CD4-positive, alpha-beta T cell treated with Interleukin-21 for 1 hour (primary cell): ENCODE measurements at regions not wholly inside any gene's neighbourhood (a gene's known extent, or its start where the extent isn't known, plus 50 kb on each side); places are given as distances from the start of the nearest gene placed in this dataset.

Experiments used
- DNase-seq: peaks from one replicate; pipeline ENCODE4 v3.0.0-alpha.2; 2020

- no peak for DNase-seq
These were observed 195.2 kb downstream of the TSHZ3 start for GRCh38 chr19:31154021-31154420.

- DNase-seq: no peak
These were observed 196.3 kb downstream of the TSHZ3 start for GRCh38 chr19:31152906-31153305.

GRCh38 chr19:31149441-31149941 is 199.7 kb downstream of the TSHZ3 start:
- no peak for DNase-seq

DNA sequence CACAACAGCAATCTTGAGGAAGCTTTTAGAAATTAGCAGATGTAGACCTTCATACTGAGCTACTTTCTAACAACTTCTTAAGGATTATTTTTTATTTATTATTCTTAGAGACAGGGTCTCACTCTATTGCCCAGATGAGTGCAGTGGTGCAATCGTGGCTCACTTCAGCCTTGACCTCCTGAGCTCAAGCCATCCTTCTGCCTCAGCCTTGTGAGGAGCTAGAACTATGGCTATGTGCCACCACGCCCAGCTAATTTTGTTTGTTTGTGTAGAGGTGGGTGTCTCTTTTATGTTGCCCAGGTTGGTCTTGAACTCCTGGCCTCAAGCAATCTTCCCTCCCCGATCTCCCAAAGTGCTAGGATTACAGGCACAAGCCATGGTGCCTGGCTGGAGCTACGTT is 200.6 kb downstream of the TSHZ3 start:
- no peak for DNase-seq

- no peak for DNase-seq
These were observed 202.0 kb downstream of the TSHZ3 start for GRCh38 chr19:31147234-31147633.

GRCh38 chr19:31146546-31147183 is 202.6 kb downstream of the TSHZ3 start:
- DNase-seq: no peak

DNA sequence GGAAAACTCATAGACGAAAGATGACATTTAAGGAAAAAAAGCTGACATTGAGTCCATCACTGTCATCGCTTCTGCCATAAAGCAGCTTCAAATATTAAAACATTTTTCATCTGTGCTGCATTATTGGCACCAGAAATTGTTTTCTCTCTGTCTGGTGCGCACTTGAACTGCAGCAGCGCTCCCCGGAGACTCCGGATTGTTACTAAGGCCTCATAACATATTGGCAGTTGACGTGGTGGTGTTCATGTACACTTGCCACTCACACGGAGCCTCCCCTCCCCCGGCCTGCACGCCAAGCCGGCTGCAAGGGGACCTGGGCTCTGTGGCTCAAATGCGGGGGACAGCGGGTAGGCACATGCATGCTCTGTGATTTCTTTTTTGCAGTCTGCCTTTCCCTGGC is 203.2 kb downstream of the TSHZ3 start:
- DNase-seq: no peak

DNA sequence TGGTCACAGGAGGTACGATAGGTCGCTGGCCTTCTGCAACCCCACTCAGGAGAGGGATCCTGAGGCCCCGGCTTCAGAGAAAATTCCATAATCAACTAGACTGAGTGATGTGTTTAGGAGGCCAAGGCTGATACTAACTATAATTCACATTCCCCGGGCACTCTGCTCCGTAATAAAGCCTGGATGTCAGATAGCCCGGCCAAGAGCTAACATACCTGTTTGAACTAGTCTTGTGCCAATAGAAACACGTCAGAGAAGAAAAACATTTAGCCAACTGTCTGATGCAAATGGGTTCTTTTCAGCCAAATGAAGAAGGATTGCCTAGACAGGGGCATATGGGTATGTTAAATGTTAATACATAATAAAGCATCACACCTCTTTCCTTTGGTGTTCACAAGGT is 204.2 kb downstream of the TSHZ3 start:
- no peak for DNase-seq

DNA sequence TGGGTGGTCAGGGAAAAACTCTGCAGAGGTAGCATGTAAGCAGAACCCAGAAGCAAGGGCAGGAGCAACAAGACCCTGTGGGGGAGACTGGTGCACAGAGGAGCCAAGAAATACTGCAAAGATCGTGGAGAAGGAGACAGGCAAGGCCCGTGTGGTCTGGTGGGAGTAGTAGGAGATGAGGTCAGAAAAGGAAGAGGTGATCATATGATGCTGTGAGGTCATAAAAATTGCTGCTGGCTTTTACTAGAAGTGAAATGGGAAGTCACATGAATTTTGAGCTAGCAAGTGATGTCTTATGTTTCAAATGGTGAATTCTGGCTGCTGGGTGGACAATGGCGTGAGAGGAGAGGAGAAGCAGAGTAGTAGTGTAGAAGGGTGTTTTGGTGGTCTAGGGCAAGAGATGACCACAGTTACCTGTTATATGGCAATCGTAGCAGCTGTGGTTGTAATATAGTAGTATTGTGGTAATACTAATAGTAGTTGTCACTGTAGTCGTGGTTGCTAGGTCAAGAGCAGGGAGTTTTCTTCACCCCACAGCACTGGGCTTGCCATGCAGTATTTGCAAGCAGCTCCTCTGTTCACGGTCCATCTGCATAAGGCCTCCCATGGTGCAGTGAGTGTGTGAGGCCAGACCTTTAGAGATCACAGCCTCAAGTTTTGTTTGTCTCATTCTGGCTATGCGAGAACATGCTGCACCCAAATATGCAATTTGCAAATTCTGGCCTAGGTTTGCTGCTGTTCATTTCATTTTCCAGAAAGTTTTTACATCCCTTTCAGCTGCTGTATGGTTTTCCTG is 205.0 kb downstream of the TSHZ3 start:
- DNase-seq: no peak

DNA sequence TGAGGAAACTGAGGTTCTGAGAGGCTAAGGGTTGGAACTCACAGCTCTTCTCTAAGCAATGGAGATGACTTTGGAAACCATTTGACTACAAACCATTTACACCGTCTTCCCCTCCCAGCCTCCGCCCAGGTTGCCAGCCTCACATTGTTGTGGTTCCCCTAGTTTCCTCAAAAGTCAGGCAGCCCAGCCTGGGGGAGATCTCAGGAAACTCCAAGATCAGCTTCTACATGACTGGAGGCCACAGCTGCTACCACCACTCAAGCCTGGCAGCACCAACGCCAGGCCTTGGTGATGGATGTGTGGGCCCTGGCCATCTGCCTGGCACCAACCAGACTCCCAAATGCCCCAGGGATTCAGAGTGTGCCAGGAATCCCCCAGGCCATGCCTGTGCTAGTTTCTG is 207.9 kb downstream of the TSHZ3 start:
- no peak for DNase-seq

GRCh38 chr19:31140717-31141116 is 208.5 kb downstream of the TSHZ3 start:
- no peak for DNase-seq

DNA sequence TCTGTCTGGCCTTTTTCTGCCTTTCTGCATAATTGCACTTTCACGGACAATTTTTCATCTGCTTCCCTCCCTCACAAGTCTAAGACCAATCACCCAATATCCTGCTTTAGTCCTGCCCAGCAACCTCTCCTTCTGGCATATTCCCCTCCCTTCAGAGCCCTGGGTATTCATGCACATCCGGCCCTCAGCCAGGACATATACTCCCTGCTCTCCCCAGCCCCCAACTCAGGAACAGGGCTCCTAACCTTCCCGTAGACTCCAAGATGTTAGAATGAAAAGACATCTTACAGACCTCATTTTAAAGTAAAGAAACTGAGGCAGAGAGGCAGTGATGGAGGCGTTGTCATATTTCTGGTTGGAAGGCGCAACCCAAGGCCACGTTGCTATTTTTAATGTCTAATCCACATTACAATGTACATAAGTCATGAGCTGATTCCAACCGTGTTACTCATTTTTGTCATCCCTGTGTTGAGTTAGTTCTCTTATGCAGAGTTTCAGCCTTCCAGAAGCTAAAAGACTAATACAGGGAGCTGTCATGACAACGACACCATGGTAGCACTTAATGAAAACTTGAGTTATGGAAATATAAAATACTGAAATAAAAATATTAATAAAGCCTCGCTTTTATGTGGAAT is 209.2 kb downstream of the TSHZ3 start:
- no peak for DNase-seq

- DNase-seq: no peak
These were observed 211.2 kb downstream of the TSHZ3 start for GRCh38 chr19:31138077-31138476.

- DNase-seq: no peak
These were observed 213.4 kb downstream of the TSHZ3 start for GRCh38 chr19:31135841-31136240.

DNA sequence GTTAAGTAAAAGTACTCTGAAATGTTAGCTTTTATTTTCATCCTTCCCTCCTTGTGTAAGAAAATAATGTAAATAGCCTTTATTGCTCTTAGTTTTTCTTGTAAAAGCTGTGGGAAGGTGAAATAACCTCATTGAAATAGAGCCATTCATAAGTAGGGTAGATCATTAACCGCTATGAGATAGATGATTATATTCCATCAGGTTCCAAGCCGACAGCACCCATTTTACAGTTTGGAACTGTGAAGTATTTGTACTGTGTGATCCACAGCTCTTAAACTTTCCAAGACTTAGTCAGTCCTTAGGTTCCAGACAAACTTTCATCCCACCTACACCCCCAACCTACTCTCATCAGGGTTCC is 216.5 kb downstream of the TSHZ3 start:
- no peak for DNase-seq

DNA sequence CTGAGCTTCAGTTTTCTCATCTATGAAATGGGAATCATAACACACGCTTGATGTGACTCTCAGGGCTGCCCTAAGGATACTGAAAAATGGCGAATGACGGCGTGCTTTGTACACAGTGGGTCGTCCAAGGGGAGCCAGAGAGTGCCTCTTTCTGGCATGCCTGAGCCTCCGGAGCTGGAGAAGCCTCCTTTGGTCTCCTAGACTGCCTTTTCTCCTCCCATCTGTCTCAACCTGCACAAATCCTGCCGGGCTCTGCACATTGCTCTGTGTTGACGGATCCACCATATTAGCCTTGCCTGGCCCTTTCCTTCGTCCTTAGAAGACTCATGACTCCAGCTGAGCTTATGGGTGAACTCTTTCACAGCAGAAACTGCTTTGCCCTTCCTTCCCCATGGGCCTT is 220.9 kb downstream of the TSHZ3 start:
- DNase-seq: no peak

DNA sequence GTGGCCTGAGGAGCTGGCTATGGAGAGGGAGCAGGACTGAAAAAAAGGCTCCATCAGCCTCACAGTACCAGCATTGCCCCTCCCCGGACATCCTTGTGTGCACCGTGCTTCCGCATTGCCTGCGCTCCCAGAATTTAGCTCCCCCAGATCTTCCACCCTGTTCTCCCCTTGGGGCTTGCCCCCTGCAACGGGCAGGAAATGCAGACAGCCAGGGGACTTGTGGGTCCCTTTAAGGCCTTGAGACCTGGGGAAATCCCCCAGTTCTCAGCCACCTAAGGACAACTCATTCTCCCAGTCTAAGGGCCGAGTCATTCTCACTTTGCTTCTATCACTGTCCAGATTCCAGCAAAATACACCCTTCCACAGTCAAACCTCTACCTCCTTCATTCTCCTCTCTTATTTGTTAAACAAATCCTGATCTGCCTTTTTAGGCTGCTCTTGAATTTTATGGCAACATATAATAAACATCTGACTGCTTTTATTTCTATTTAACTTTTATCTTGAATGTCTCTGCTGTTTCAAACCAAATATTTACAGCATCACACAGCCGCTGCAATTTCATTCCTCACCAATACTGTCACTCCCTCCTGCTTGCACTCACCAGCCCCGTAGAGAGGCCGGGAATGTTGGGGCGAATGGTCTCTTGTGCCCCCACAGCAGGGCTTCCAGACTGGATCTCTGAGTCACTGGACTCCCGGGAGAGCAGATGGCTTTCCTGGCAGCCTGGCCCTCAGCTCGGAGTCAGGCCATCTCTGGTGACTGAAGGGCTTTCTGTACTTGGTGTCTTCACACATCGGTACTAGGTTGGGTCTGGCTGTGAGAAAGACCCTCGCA is 221.9 kb downstream of the TSHZ3 start:
- no peak for DNase-seq

GRCh38 chr19:31126236-31126635 is 223.0 kb downstream of the TSHZ3 start:
- DNase-seq: no peak

DNA sequence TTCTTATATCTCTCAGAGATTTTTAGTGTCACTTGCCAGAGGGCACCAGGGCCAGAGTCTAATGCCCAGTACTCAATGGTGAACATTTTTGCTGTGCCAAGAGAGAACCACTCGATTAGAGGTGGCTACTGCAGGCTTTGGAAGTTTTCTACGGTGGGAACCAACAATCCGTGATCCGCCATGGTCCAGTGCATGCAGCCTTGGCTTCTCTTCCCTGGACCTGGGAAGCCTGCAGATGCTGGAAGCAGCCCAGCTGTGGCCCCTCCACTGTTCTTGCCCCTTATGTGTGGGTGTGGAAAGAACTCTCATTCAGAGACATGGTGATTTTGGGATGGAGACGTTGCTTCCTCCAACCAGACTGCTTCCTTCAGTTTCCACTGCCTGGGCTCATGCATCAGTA is 224.2 kb downstream of the TSHZ3 start:
- no peak for DNase-seq

DNA sequence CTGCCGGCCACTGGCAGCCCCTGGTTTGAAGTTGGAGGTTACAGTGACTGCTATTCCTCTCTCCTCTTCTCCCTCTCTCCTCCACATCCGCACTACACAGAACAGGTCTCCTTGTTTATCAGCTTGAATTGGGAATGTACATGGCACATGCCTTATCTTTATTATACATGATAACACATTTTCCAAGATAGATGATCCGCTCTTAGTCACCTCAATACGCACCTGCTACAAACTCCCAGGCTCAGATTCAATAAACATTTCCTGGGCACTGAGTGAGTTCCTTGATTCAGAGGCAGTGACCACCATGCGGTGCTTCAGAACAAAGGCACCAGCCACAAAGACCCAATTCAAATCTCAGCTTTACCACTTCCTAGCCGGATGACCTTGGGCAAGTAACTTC is 227.7 kb downstream of the TSHZ3 start:
- DNase-seq: no peak

DNA sequence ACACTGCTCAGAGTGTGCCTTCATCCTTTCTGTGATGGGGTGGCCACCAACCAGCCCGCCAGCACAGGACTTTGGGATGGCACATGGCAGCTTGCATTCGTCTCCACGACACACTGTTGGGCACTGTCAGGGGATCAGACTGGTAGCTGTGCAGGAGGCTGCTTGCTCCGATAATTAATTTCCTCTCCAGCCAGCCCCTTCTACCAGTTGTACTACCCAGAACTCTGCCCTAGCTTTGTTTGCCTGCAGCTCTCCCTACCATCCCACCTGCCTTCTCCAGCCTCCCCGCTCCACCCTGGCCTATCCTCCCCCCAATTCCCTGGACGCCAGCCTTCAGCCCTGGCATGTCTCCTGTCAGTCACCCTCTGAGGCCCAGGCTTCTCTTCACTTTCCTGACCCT is 228.3 kb downstream of the TSHZ3 start:
- no peak for DNase-seq

DNA sequence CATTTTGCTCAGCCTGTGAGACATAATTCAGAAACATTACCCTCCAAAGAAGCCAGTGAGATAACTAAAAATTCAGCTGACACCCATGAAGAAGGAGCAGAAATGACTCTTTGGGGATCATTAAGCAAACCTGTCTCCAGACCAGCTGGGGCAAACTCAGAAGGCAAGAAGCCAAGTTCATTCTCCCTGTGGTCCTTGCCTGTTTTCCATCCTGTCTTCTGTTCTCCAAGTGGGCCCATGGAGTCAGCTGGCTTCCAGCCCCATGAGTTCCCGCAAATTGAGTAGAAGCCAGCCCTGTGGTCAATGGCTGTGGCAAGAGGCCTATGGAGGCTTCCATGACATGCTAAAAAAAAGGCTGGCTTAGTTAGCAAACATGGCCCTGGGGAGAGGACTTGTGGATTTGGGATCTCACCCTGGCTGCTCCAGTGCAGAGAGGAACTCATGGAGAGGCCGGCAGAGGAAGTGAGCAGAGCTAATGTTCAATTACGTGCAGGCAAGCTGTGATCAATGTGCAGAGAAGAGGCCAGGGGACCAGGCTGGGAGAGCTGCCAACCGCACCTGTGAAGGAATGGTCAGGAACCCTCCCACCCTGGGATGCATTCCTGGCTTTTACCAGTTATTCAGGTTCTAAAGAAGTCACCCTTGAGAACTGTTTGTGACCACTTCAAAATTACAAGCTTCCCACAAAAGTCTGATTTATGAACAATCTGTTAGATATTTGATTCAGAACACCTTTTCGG is 229.1 kb downstream of the TSHZ3 start:
- DNase-seq: no peak

DNA sequence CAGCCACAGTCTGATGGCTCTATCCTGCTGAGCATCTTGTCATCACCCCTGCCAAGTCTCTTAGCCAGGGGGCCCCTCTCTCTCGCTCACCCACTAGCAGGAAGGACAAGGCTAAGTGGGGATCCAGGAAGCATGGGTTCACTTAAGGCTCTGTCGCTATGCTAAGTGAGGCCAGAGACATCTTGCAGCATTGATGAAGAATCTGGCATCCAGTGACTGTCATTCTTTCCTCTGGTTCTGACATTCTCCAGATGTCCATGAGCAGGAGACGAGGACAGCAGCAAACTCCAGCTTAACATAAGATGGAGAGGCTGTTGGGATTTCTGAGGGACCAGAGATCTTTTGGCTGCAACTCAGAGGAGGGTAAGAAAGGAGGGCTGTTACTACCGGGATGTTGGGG is 230.2 kb downstream of the TSHZ3 start:
- no peak for DNase-seq
